ENCODE measurements at regions not wholly inside any gene's neighbourhood (a gene's known extent, or its start where the extent isn't known, plus 50 kb on each side); places are given as distances from the start of the nearest gene placed in this dataset.

DNA sequence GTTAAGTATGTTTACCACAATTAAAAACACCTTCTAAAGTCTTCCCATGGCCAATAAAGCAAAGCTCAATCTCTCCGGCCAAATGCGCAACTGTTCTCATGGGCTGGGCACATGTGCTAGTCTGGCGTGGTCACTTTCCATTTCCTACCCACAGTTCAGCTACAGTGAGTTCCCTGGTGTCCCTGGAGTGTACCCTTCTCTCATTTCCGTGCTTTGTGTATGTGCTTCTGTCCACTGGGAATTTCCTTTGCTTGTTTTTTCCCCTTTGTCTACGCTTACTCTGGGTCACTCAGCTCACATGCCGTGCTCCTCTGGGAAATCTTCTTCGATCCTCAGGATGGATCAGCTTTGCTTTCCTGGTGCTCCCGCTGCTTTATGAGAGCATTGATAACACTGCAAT is 69.6 kb upstream of the GYPC start:
- WGBS, 2 experiments (ENCODE audit: insufficient coverage in 1 of 2, insufficient read length in 1 of 2), result 84% methylated on average over 6 to 8 of the region's 8 CpGs
- Mint-ChIP-seq H3K27ac (no peak overlapping the region), H3K9me3 (no peaks in the 10 kb centered on the region), H3K27me3 (ENCODE audit: insufficient read depth) (no peaks in the 10 kb centered on the region), H3K4me3 (no peak overlapping the region), H3K4me1 (no peaks in the 10 kb centered on the region), H3K36me3 (ENCODE audit: low read depth) (no peaks in the 10 kb centered on the region)
- no peak overlapping the region for H3K4me3 ChIP-seq (ENCODE audit: low read length)
- no peak for DNase-seq
- H3K4me1 ChIP-seq (ENCODE audit: control insufficient read depth, insufficient read depth, low read length), result no peaks in the 10 kb centered on the region
- TF ChIP-seq, protein P1, sequence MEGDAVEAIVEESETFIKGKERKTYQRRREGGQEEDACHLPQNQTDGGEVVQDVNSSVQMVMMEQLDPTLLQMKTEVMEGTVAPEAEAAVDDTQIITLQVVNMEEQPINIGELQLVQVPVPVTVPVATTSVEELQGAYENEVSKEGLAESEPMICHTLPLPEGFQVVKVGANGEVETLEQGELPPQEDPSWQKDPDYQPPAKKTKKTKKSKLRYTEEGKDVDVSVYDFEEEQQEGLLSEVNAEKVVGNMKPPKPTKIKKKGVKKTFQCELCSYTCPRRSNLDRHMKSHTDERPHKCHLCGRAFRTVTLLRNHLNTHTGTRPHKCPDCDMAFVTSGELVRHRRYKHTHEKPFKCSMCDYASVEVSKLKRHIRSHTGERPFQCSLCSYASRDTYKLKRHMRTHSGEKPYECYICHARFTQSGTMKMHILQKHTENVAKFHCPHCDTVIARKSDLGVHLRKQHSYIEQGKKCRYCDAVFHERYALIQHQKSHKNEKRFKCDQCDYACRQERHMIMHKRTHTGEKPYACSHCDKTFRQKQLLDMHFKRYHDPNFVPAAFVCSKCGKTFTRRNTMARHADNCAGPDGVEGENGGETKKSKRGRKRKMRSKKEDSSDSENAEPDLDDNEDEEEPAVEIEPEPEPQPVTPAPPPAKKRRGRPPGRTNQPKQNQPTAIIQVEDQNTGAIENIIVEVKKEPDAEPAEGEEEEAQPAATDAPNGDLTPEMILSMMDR (conservative IDR thresholded peaks at IDR 0.05), result no peak
- H3K9me3 ChIP-seq (ENCODE audit: control insufficient read depth, low read length), result no peaks in the 10 kb centered on the region
- H3K36me3 ChIP-seq (ENCODE audit: control insufficient read depth, insufficient read depth, low read length), result no peaks in the 10 kb centered on the region
- H3K27ac ChIP-seq (ENCODE audit: low read depth, low read length), result no peak overlapping the region
- no peaks in the 10 kb centered on the region for H3K27me3 ChIP-seq (ENCODE audit: control insufficient read depth, insufficient read depth, low read length, poor library complexity, severe bottlenecking)
- H3K9ac ChIP-seq (ENCODE audit: extremely low read depth, low read length, poor library complexity, severe bottlenecking), result no peak overlapping the region

DNA sequence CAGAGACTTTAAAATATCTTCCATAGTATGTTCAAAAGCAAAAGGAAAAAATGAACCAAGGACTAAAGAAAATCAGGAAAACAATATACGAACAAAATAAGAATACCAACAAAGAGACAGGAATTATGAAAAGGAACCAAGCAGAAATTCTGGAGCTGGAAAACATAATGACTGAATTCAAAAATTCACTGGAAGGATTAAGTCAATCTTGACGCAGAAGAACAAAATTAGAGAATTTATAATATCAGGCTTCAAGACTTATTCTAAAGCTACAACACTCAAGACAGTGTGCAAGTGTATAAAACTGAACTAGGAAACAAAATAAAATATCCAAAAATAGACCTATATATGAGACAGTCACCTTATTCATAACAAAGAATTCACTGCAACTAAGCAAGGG is 56.9 kb upstream of the GYPC start:
- Histone ChIP-seq H3K36me3 (ENCODE audit: control insufficient read depth, insufficient read depth, low read length) (no peaks in the 10 kb centered on the region), H3K27ac (ENCODE audit: low read depth, low read length) (no peak overlapping the region), H3K4me3 (ENCODE audit: low read length) (no peak overlapping the region), H3K27me3 (ENCODE audit: control insufficient read depth, insufficient read depth, low read length, poor library complexity, severe bottlenecking) (no peaks in the 10 kb centered on the region), H3K9me3 (ENCODE audit: control insufficient read depth, low read length) (peaks cover 2% of the 10 kb centered on the region), H3K4me1 (ENCODE audit: control insufficient read depth, insufficient read depth, low read length) (no peaks in the 10 kb centered on the region), H3K9ac (ENCODE audit: extremely low read depth, low read length, poor library complexity, severe bottlenecking) (no peak overlapping the region)
- H3K9me3 Mint-ChIP-seq, result peaks cover 2% of the 10 kb centered on the region
- TF ChIP-seq, protein P1 (conservative IDR thresholded peaks at IDR 0.05), result no peak
- H3K27me3 Mint-ChIP-seq (ENCODE audit: insufficient read depth), result no peaks in the 10 kb centered on the region
- 92 to 100% methylated on average over 1 to 2 of the region's 2 CpGs for WGBS, 2 experiments (ENCODE audit: insufficient coverage in 1 of 2, insufficient read length in 1 of 2)
- no peaks in the 10 kb centered on the region for H3K36me3 Mint-ChIP-seq (ENCODE audit: low read depth)
- H3K4me1 Mint-ChIP-seq, result no peaks in the 10 kb centered on the region
- H3K27ac Mint-ChIP-seq, result no peak overlapping the region
- H3K4me3 Mint-ChIP-seq, result no peak overlapping the region
- no peak for DNase-seq

DNA sequence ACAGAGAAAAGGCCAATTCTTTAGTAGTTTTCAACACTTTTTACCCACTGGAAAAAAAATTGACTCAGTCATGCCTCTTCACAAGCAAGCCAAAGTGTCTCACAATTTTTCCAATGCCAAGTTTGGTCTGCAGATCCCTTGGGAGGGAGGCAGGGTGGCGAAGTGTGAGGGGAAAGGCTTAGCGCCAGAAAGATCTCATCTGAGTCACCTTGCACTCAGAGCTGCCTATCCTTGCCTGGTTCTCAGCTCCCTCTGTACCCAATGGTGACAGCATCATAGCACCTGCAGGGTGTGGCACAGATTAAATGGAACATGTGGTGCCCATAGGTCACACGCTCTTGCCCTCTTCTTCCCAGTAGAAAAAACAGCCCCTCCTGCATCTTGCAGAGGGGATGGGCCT is 55.2 kb upstream of the GYPC start:
- 80 to 89% methylated on average over 1 to 3 of the region's 3 CpGs for WGBS, 2 experiments (ENCODE audit: insufficient coverage in 1 of 2, insufficient read length in 1 of 2)
- H3K36me3 Mint-ChIP-seq (ENCODE audit: low read depth), result no peaks in the 10 kb centered on the region

More for the DNA sequence above, 55.2 kb upstream of the GYPC start:
- Mint-ChIP-seq H3K4me3 (no peak overlapping the region), H3K27me3 (ENCODE audit: insufficient read depth) (no peaks in the 10 kb centered on the region), H3K9me3 (peaks cover 18% of the 10 kb centered on the region), H3K4me1 (no peaks in the 10 kb centered on the region), H3K27ac (no peak overlapping the region)
- no peak for DNase-seq
- peaks cover 9% of the 10 kb centered on the region for H3K9me3 ChIP-seq (ENCODE audit: control insufficient read depth, low read length)
- H3K9ac ChIP-seq (ENCODE audit: extremely low read depth, low read length, poor library complexity, severe bottlenecking), result no peak overlapping the region
- H3K4me3 ChIP-seq (ENCODE audit: low read length), result no peak overlapping the region
- no peaks in the 10 kb centered on the region for H3K4me1 ChIP-seq (ENCODE audit: control insufficient read depth, insufficient read depth, low read length)
- H3K36me3 ChIP-seq (ENCODE audit: control insufficient read depth, insufficient read depth, low read length), result no peaks in the 10 kb centered on the region
- no peaks in the 10 kb centered on the region for H3K27me3 ChIP-seq (ENCODE audit: control insufficient read depth, insufficient read depth, low read length, poor library complexity, severe bottlenecking)
- H3K27ac ChIP-seq (ENCODE audit: low read depth, low read length), result no peak overlapping the region
- TF ChIP-seq, protein P1 (conservative IDR thresholded peaks at IDR 0.05), result no peak
